ENCODE measurements at regions not wholly inside any gene's neighbourhood (a gene's known extent, or its start where the extent isn't known, plus 50 kb on each side); places are given as distances from the start of the nearest gene placed in this dataset.

GRCh38 chr12:24728366-24728765 is 220.5 kb downstream of the BCAT1 start:
- in situ Hi-C loops (cut with MboI; ENCODE audit: low pct_unique_long_range_greater_than_20kb, low sequenced_read_pairs, unreplicated experiment): no loop called here
- DNase-seq (ENCODE audit: low spot score): peak; percentile 15
- peak; percentile 49 for TF ChIP-seq CTCF (IDR thresholded peaks at IDR 0.05; ENCODE audit: extremely low read depth, insufficient read depth, missing control alignments)

- DNase-seq (ENCODE audit: low spot score): no peak
- no peak for TF ChIP-seq CTCF (IDR thresholded peaks at IDR 0.05; ENCODE audit: extremely low read depth, insufficient read depth, missing control alignments)
- in situ Hi-C loops (cut with MboI; ENCODE audit: low pct_unique_long_range_greater_than_20kb, low sequenced_read_pairs, unreplicated experiment): no loop called here
Measured at GRCh38 chr12:24725616-24726015, 223.3 kb downstream of the BCAT1 start.

GRCh38 chr12:24724814-24725213 is 224.1 kb downstream of the BCAT1 start:
- in situ Hi-C loops (cut with MboI; ENCODE audit: low pct_unique_long_range_greater_than_20kb, low sequenced_read_pairs, unreplicated experiment): no loop called here
- no peak for TF ChIP-seq CTCF (IDR thresholded peaks at IDR 0.05; ENCODE audit: extremely low read depth, insufficient read depth, missing control alignments)
- DNase-seq (ENCODE audit: low spot score): no peak

- TF ChIP-seq CTCF (IDR thresholded peaks at IDR 0.05; ENCODE audit: extremely low read depth, insufficient read depth, missing control alignments): no peak
- DNase-seq (ENCODE audit: low spot score): no peak
- in situ Hi-C loops (cut with MboI; ENCODE audit: low pct_unique_long_range_greater_than_20kb, low sequenced_read_pairs, unreplicated experiment): no loop called here
Measured at GRCh38 chr12:24723759-24724158, 225.1 kb downstream of the BCAT1 start.

GRCh38 chr12:24721191-24721590 is 227.7 kb downstream of the BCAT1 start:
- in situ Hi-C loops (cut with MboI; ENCODE audit: low pct_unique_long_range_greater_than_20kb, low sequenced_read_pairs, unreplicated experiment): no loop called here
- no peak for DNase-seq (ENCODE audit: low spot score)
- no peak for TF ChIP-seq CTCF (IDR thresholded peaks at IDR 0.05; ENCODE audit: extremely low read depth, insufficient read depth, missing control alignments)

- no peak for TF ChIP-seq CTCF (IDR thresholded peaks at IDR 0.05; ENCODE audit: extremely low read depth, insufficient read depth, missing control alignments)
- DNase-seq (ENCODE audit: low spot score): peak; percentile 24
- in situ Hi-C loops (cut with MboI; ENCODE audit: low pct_unique_long_range_greater_than_20kb, low sequenced_read_pairs, unreplicated experiment): no loop called here
Measured at GRCh38 chr12:24719293-24719721, 229.6 kb downstream of the BCAT1 start.

GRCh38 chr12:24718617-24719016 is 230.3 kb downstream of the BCAT1 start:
- no peak for TF ChIP-seq CTCF (IDR thresholded peaks at IDR 0.05; ENCODE audit: extremely low read depth, insufficient read depth, missing control alignments)
- no peak for DNase-seq (ENCODE audit: low spot score)
- in situ Hi-C loops (cut with MboI; ENCODE audit: low pct_unique_long_range_greater_than_20kb, low sequenced_read_pairs, unreplicated experiment): no loop called here

Measured in GM13977 (cell line).